ENCODE measurements at regions not wholly inside any gene's neighbourhood (a gene's known extent, or its start where the extent isn't known, plus 50 kb on each side); places are given as distances from the start of the nearest gene placed in this dataset.
A peak's percentile ranks its signal among the peaks of the same experiment; 100 is the strongest.

- Histone ChIP-seq H2AFZ (ENCODE audit: control insufficient read depth, low read length) (no peak overlapping the region), H3K36me3 (ENCODE audit: control insufficient read depth in 2 of 2, extremely low read depth in 1 of 2, insufficient read depth in 2 of 2, low read length in 2 of 2) (no peaks in the 10 kb centered on the region), H4K20me1 (ENCODE audit: control insufficient read depth, extremely low read depth, insufficient read depth, low read length) (no peaks in the 10 kb centered on the region), H3K27me3 (ENCODE audit: control insufficient read depth, extremely low read depth, insufficient read depth, low read length) (peaks cover 2% of the 10 kb centered on the region), H3K4me2 (ENCODE audit: control insufficient read depth, extremely low read depth, insufficient read depth, low read depth, low read length) (no peak overlapping the region), H3K9me3 (ENCODE audit: control insufficient read depth, low read depth, low read length) (no peaks in the 10 kb centered on the region), H3K9ac (ENCODE audit: control insufficient read depth, extremely low read depth, insufficient read depth, low read length) (no peak overlapping the region), H3K79me2 (ENCODE audit: control insufficient read depth, insufficient read depth, low read length) (no peaks in the 10 kb centered on the region), H3K4me3 (ENCODE audit: control insufficient read depth in 2 of 3, extremely low read depth in 1 of 3, insufficient read depth in 2 of 3, low read depth in 1 of 3, low read length in 3 of 3) (no peak overlapping the region), H3K27ac (ENCODE audit: control insufficient read depth, insufficient read depth, low read length) (no peak overlapping the region), H3K4me1 (ENCODE audit: control insufficient read depth, extremely low read depth, insufficient read depth, low read length) (peaks cover 6% of the 10 kb centered on the region), H3K9me1 (ENCODE audit: control insufficient read depth, extremely low read depth, insufficient read depth, low read length) (no peaks in the 10 kb centered on the region)
- no peak for TF ChIP-seq CTCF (optimal IDR thresholded peaks at IDR 0.05 in 1 of 3, IDR thresholded peaks at IDR 0.05 in 1 of 3, conservative IDR thresholded peaks at IDR 0.05 in 1 of 3; ENCODE audit: extremely low read depth in 1 of 3, insufficient read depth in 2 of 3, low read length in 3 of 3)
- TF ChIP-seq EZH2 (IDR thresholded peaks at IDR 0.05; ENCODE audit: low read length) = no peak
- dilution Hi-C loops (cut with MboI; ENCODE audit: extremely low pct_ligation_motif_present, low sequenced_read_pairs) = no loop called here
- DNase-seq (ENCODE audit: low read depth, low spot score) (peak; percentile 91), FAIRE-seq (peak; percentile 96)
Observed at GRCh38 chr3:193805448-193805847, 212.4 kb downstream of the OPA1 start.

- Histone ChIP-seq H3K27ac (ENCODE audit: control insufficient read depth, insufficient read depth, low read length) (no peak overlapping the region), H3K36me3 (ENCODE audit: control insufficient read depth in 2 of 2, extremely low read depth in 1 of 2, insufficient read depth in 2 of 2, low read length in 2 of 2) (no peaks in the 10 kb centered on the region), H3K9ac (ENCODE audit: control insufficient read depth, extremely low read depth, insufficient read depth, low read length) (no peak overlapping the region), H3K9me1 (ENCODE audit: control insufficient read depth, extremely low read depth, insufficient read depth, low read length) (no peaks in the 10 kb centered on the region), H3K4me2 (ENCODE audit: control insufficient read depth, extremely low read depth, insufficient read depth, low read depth, low read length) (no peak overlapping the region), H3K79me2 (ENCODE audit: control insufficient read depth, insufficient read depth, low read length) (no peaks in the 10 kb centered on the region), H3K27me3 (ENCODE audit: control insufficient read depth, extremely low read depth, insufficient read depth, low read length) (peaks cover 6% of the 10 kb centered on the region), H3K9me3 (ENCODE audit: control insufficient read depth, low read depth, low read length) (no peaks in the 10 kb centered on the region), H3K4me1 (ENCODE audit: control insufficient read depth, extremely low read depth, insufficient read depth, low read length) (peaks cover 6% of the 10 kb centered on the region), H3K4me3 (ENCODE audit: control insufficient read depth in 2 of 3, extremely low read depth in 1 of 3, insufficient read depth in 2 of 3, low read depth in 1 of 3, low read length in 3 of 3) (no peak overlapping the region), H2AFZ (ENCODE audit: control insufficient read depth, low read length) (no peak overlapping the region), H4K20me1 (ENCODE audit: control insufficient read depth, extremely low read depth, insufficient read depth, low read length) (no peaks in the 10 kb centered on the region)
- no peak for DNase-seq (ENCODE audit: low read depth, low spot score)
- FAIRE-seq = no peak
- dilution Hi-C loops (cut with MboI; ENCODE audit: extremely low pct_ligation_motif_present, low sequenced_read_pairs) = no loop called here
- TF ChIP-seq CTCF (optimal IDR thresholded peaks at IDR 0.05 in 1 of 3, IDR thresholded peaks at IDR 0.05 in 1 of 3, conservative IDR thresholded peaks at IDR 0.05 in 1 of 3; ENCODE audit: extremely low read depth in 1 of 3, insufficient read depth in 2 of 3, low read length in 3 of 3) = no peak
- TF ChIP-seq EZH2 (IDR thresholded peaks at IDR 0.05; ENCODE audit: low read length) = no peak
Observed at GRCh38 chr3:193808317-193808716, 215.3 kb downstream of the OPA1 start.

All from keratinocyte (primary cell).